ENCODE measurements at regions not wholly inside any gene's neighbourhood (a gene's known extent, or its start where the extent isn't known, plus 50 kb on each side); places are given as distances from the start of the nearest gene placed in this dataset.
"Not testable (repeated sequence)": the region's sequence is repeated elsewhere in the genome, so short reads cannot be mapped to it uniquely, and the experiment has no call there.

- DNase-seq, result no peak
These were observed 89.2 kb upstream of the STMND1 start for GRCh38 chr6:17012421-17013225.

GRCh38 chr6:17011985-17012384, 89.9 kb upstream of the STMND1 start:
- DNase-seq, result no peak

- DNase-seq, result no peak
These were observed 94.1 kb upstream of the STMND1 start for GRCh38 chr6:17007749-17008148.

GRCh38 chr6:17006543-17006942, 95.3 kb upstream of the STMND1 start:
- no peak for DNase-seq

GRCh38 chr6:17004269-17004668, 97.6 kb upstream of the STMND1 start:
- DNase-seq, result no peak

GRCh38 chr6:17002123-17002522, 99.7 kb upstream of the STMND1 start:
- DNase-seq, result no peak

GRCh38 chr6:17001188-17001587, 100.7 kb upstream of the STMND1 start:
- no peak for DNase-seq

- no peak for DNase-seq
These were observed 102.1 kb upstream of the STMND1 start for GRCh38 chr6:16999491-17000436.

- no peak for DNase-seq
These were observed 103.4 kb upstream of the STMND1 start for GRCh38 chr6:16998461-16998860.

- no peak for DNase-seq
These were observed 106.2 kb upstream of the STMND1 start for GRCh38 chr6:16995511-16996250.

GRCh38 chr6:16993396-16993795, 108.5 kb upstream of the STMND1 start:
- DNase-seq, result no peak

GRCh38 chr6:16991981-16992629, 109.7 kb upstream of the STMND1 start:
- DNase-seq, result no peak

- DNase-seq, result not testable (repeated sequence)
These were observed 111.9 kb upstream of the STMND1 start for GRCh38 chr6:16989976-16990375.

- DNase-seq, result no peak
These were observed 112.5 kb upstream of the STMND1 start for GRCh38 chr6:16989382-16989781.

- no peak for DNase-seq
These were observed 113.9 kb upstream of the STMND1 start for GRCh38 chr6:16987996-16988395.

- no peak for DNase-seq
These were observed 116.2 kb upstream of the STMND1 start for GRCh38 chr6:16985513-16986284.

GRCh38 chr6:16982807-16983206, 119.0 kb upstream of the STMND1 start:
- DNase-seq, result no peak

GRCh38 chr6:16979677-16980370, 122.0 kb upstream of the STMND1 start:
- no peak for DNase-seq

GRCh38 chr6:16978686-16979085, 123.2 kb upstream of the STMND1 start:
- DNase-seq, result no peak

GRCh38 chr6:16976385-16977183, 125.3 kb upstream of the STMND1 start:
- DNase-seq, result no peak

All from activated CD4-positive, alpha-beta T cell treated with anti-CD3 and anti-CD28 coated beads for 1 hour (primary cell).